ENCODE measurements at regions not wholly inside any gene's neighbourhood (a gene's known extent, or its start where the extent isn't known, plus 50 kb on each side); places are given as distances from the start of the nearest gene placed in this dataset.

DNA sequence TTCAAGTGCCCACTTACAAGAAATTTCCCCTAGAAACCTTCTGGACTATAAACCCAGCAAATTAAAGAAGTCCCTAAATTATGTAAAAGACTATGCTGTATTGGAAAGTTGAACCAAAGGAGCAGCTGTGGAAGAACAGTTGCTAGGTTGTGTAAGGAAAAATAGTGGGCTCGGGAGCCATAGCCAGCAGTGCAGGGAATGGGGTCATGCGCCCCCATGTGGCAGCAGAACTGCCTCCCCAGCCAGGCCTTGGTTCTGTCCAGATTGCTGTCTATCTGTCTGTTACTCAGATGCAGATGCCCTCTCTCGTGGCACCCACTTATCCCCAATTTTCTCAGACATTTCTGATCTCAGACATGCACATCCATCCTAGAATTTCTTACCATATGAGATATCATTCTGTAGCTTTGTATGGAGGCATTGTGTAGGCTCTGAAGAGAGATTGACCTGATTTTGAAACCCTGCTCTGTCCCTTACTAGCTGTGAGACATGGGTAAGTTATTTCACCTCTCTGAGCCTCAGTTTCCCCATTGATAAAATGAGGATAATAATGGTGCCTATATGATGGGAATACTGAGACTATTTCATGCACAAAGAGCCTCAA is 258.3 kb downstream of the SS18 start:
- TF ChIP-seq, protein P1, sequence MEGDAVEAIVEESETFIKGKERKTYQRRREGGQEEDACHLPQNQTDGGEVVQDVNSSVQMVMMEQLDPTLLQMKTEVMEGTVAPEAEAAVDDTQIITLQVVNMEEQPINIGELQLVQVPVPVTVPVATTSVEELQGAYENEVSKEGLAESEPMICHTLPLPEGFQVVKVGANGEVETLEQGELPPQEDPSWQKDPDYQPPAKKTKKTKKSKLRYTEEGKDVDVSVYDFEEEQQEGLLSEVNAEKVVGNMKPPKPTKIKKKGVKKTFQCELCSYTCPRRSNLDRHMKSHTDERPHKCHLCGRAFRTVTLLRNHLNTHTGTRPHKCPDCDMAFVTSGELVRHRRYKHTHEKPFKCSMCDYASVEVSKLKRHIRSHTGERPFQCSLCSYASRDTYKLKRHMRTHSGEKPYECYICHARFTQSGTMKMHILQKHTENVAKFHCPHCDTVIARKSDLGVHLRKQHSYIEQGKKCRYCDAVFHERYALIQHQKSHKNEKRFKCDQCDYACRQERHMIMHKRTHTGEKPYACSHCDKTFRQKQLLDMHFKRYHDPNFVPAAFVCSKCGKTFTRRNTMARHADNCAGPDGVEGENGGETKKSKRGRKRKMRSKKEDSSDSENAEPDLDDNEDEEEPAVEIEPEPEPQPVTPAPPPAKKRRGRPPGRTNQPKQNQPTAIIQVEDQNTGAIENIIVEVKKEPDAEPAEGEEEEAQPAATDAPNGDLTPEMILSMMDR (optimal IDR thresholded peaks at IDR 0.05 in 1 of 3, IDR thresholded peaks at IDR 0.05 in 1 of 3, conservative IDR thresholded peaks at IDR 0.05 in 1 of 3; ENCODE audit: extremely low read depth in 1 of 3, insufficient read depth in 2 of 3, low read length in 3 of 3) = peak; percentile 66 to 96 (median 82)
- no peak for TF ChIP-seq EZH2 (IDR thresholded peaks at IDR 0.05; ENCODE audit: low read length)

All from keratinocyte (primary cell).